ENCODE measurements at regions not wholly inside any gene's neighbourhood (a gene's known extent, or its start where the extent isn't known, plus 50 kb on each side); places are given as distances from the start of the nearest gene placed in this dataset.

DNA sequence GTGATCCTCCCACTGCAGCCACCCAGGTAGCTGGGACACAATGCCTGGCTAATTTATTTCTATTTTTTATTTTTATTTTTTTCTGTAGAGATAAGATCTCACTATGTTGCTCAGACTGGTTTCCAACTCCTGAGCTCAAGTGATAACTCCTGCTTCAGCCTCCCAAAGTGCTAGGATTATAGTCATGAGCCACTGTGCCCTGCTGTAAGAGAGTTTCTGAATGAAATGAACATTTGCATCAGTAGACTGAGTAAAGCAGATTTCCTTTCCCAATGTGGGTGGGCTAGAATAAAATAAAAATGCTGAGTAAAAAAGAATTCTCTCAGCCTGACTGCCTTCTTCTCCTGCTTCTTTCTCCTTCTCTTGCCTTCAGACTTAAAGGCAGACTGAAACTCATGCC, 555.4 kb upstream of the PITX2 start:
- DNase-seq (ENCODE audit: low read depth in 1 of 2, low spot score in 2 of 2): peak; percentile 52 to 67
- Histone ChIP-seq H3K36me3 (no peaks in the 10 kb centered on the region), H3K9me3 (replicated peaks) (no peaks in the 10 kb centered on the region), H3K4me3 (no peak overlapping the region), H3K27ac (peak overlapping the region; percentile 57), H3K27me3 (replicated peaks) (no peaks in the 10 kb centered on the region), H3K4me1 (replicated peaks) (peaks cover 23% of the 10 kb centered on the region)

DNA sequence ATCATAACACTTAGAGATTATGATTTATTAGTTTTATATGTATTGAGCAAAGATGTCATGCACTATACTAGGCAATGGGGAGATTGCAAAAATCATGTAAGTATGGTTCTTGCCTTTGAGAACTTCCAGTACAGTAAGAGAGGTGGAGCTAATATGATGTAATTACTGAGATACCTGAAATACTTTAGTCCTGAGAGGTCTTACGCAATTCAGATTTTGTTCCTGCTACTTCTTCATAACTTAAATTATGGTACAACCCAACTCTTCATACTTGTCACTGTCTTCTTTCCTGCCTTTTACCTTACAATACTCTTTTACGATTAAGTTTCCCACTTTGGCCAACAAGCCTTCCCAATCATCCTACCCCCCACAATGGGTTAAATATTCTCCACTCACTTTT, 564.2 kb upstream of the PITX2 start:
- H3K4me3 ChIP-seq: no peak overlapping the region
- no peak overlapping the region for H3K27ac ChIP-seq
- no peaks in the 10 kb centered on the region for H3K27me3 ChIP-seq (replicated peaks)
- no peaks in the 10 kb centered on the region for H3K4me1 ChIP-seq (replicated peaks)
- no peaks in the 10 kb centered on the region for H3K36me3 ChIP-seq
- no peaks in the 10 kb centered on the region for H3K9me3 ChIP-seq (replicated peaks)
- no peak for DNase-seq (ENCODE audit: low read depth in 1 of 2, low spot score in 2 of 2)

DNA sequence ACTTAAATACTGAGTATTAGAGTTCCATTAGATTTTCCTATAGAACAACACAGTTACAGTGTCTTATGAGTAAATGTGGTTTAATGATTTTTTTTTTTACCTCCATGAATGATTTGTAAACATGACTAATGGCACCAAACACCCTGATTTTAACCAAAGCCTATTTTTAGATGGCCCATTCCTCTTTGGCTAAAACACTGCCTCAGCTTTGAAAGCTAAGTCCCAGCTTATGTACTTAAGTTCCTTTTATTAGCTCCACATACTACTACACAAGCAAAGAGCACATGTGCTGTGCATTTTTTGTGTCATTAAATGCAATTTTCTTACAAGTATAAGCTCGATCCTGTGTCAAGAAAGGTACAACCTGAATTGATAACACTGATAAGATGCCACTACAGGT, 575.6 kb upstream of the PITX2 start:
- H3K4me3 ChIP-seq: no peak overlapping the region
- no peaks in the 10 kb centered on the region for H3K27me3 ChIP-seq (replicated peaks)
- DNase-seq (ENCODE audit: low read depth in 1 of 2, low spot score in 2 of 2): no peak
- H3K9me3 ChIP-seq (replicated peaks): no peaks in the 10 kb centered on the region
- H3K36me3 ChIP-seq: no peaks in the 10 kb centered on the region
- no peak overlapping the region for H3K27ac ChIP-seq
- 0 out of 2 replicates have a peak, but pooled peaks cover 3% of the 10 kb centered on the region for H3K4me1 ChIP-seq (replicated peaks)

DNA sequence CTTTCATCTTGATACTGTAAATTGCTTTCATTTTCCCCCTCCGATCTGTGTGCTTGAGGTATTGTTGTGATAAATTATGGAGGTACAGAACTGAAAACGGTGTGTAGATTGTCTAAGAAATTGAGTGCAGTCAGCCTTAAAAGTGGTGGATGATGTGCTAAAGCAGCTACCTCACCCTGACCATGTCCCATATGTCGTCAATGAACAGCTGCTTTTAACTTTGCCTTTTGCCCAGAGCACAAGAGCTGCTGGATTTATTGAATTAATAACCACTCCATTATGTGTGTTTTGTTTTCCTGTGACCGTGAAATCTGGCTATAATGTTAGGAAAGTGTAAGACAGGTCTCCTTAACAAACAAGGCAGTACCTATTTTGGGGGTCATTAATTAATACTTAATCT, 581.9 kb upstream of the PITX2 start:
- no peaks in the 10 kb centered on the region for H3K9me3 ChIP-seq (replicated peaks)
- peaks cover 17% of the 10 kb centered on the region for H3K4me1 ChIP-seq (replicated peaks)
- no peaks in the 10 kb centered on the region for H3K27me3 ChIP-seq (replicated peaks)
- H3K27ac ChIP-seq: no peak overlapping the region
- H3K36me3 ChIP-seq: no peaks in the 10 kb centered on the region
- no peak overlapping the region for H3K4me3 ChIP-seq
- DNase-seq (ENCODE audit: low read depth in 1 of 2, low spot score in 2 of 2): no peak

DNA sequence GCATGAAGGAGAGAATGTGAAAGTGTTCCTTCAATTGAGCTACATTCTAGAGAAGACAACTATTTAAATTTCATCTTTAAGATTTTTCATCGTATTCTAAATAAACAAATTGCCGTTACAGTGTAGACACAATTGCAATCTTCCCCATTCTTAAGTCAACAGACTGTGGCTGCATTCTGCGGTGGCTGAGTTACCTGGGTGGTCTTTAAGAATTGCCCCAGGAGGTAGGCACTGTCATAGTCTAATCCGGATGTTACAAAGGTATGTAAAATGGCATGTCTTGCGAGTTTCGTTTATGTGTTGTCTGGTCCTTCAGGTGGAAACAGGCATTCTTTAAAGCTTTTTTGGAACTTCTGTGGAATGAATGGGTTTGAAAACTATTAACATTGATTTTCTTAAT, 586.1 kb upstream of the PITX2 start:
- Histone ChIP-seq H3K9me3 (replicated peaks) (no peaks in the 10 kb centered on the region), H3K4me3 (no peak overlapping the region), H3K27ac (peak overlapping the region; percentile 51), H3K36me3 (no peaks in the 10 kb centered on the region), H3K27me3 (replicated peaks) (no peaks in the 10 kb centered on the region), H3K4me1 (replicated peaks) (peaks cover 19% of the 10 kb centered on the region)
- peak; percentile 83 to 88 for DNase-seq (ENCODE audit: low read depth in 1 of 2, low spot score in 2 of 2)

DNA sequence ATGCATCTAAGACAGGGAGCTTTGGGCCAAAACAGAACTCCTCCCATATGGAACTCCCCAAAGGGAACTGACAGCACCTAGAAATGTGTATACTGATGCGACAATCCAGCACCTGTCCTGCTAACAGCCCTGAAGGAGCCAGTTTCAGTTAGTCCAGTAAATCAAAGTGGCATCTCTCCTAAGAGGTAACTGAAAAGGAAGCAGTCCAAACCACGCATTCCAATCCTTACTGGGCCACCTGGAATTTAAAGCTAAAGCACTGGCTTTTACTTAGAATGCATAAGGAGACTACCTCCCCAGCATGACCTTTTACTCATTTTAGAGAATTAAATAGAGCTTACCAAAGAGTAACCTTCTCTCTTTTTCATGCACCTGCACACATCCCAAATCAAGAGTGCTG, 586.8 kb upstream of the PITX2 start:
- H3K36me3 ChIP-seq: no peaks in the 10 kb centered on the region
- H3K27ac ChIP-seq: no peak overlapping the region
- no peaks in the 10 kb centered on the region for H3K27me3 ChIP-seq (replicated peaks)
- peaks cover 19% of the 10 kb centered on the region for H3K4me1 ChIP-seq (replicated peaks)
- H3K9me3 ChIP-seq (replicated peaks): no peaks in the 10 kb centered on the region
- DNase-seq (ENCODE audit: low read depth in 1 of 2, low spot score in 2 of 2): no peak
- H3K4me3 ChIP-seq: no peak overlapping the region

DNA sequence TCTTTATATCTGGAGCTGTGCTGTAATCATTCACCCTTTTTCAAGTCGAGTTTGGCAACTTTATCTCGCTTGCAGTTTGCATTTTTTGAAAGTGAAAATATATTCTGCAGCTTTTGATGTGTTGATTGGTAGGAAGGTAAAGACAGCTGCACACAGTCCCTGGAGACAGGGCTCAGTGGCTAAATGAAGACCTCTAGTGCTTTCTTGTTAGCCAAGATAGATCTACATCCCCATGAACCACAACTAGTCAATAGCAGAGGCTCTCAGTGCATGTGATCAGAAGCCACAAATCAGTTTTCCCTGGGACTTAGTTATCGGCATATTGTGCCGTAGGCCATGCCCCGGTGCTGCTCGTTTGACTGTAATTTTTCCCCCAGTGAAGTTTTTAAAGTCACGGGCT, 587.7 kb upstream of the PITX2 start:
- Histone ChIP-seq H3K4me1 (replicated peaks) (peaks cover 19% of the 10 kb centered on the region), H3K4me3 (no peak overlapping the region), H3K9me3 (replicated peaks) (no peaks in the 10 kb centered on the region), H3K27me3 (replicated peaks) (no peaks in the 10 kb centered on the region), H3K36me3 (no peaks in the 10 kb centered on the region), H3K27ac (no peak overlapping the region)
- no peak for DNase-seq (ENCODE audit: low read depth in 1 of 2, low spot score in 2 of 2)

DNA sequence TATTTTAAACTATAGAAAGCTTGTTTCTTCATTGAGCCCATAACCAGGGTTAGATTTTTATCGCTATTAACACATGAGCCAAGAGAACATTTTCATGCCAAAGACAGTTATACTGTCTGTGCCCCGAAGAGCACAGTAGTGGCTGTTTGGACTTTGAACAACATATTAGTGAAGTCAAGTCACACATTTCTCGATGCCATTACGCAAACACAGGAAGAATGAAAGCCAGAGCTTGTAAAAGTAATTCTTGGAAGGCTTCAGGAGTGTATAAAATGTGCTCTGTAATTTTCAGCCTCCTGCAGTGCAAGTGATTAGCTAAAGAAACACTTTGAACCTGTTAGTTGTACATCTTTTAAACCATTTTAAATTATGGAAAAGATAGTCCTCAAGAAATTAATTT, 590.7 kb upstream of the PITX2 start:
- no peak overlapping the region for H3K4me3 ChIP-seq
- DNase-seq (ENCODE audit: low read depth in 1 of 2, low spot score in 2 of 2): no peak
- peaks cover 10% of the 10 kb centered on the region for H3K4me1 ChIP-seq (replicated peaks)
- H3K27ac ChIP-seq: no peak overlapping the region
- H3K27me3 ChIP-seq (replicated peaks): no peaks in the 10 kb centered on the region
- H3K36me3 ChIP-seq: no peaks in the 10 kb centered on the region
- H3K9me3 ChIP-seq (replicated peaks): no peaks in the 10 kb centered on the region

DNA sequence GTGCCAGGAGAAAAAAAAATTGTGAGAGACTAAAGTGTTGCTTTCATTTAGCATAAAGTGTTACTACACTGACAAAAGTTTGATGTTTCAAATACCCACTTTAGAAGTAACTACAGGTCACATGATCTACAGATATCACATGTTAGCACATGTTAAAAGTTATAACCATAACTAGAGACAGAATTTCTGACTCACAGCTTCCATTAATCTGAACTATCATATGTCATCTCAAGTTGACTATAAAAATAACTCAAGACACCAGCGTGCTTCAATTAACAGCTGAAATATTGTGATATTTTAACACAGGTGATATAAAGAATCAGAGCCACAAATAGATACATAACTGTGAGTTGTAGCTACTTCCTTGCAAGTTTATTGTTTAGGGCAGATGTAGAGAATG, 591.5 kb upstream of the PITX2 start:
- H3K9me3 ChIP-seq (replicated peaks): no peaks in the 10 kb centered on the region
- no peaks in the 10 kb centered on the region for H3K27me3 ChIP-seq (replicated peaks)
- H3K4me1 ChIP-seq (replicated peaks): peaks cover 6% of the 10 kb centered on the region
- no peak overlapping the region for H3K27ac ChIP-seq
- no peaks in the 10 kb centered on the region for H3K36me3 ChIP-seq
- no peak for DNase-seq (ENCODE audit: low read depth in 1 of 2, low spot score in 2 of 2)
- H3K4me3 ChIP-seq: no peak overlapping the region

DNA sequence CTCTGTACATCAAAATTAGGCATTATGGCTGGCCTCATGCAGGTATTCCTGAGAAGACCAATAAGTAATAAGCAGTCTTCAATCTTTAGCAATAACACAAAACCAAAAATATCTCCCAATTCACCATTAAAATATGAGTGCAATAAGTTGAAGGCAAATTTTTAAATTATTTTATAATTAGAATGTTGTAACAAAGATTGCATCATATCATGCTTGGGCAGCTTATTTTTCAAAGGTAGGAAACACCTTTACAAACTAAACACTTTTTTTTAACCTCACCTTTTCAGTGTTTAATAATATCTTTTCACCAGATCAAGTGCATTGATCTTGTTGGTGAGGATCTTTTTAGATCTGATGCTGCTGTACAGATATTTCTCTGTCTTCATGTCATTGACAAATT, 592.9 kb upstream of the PITX2 start:
- Histone ChIP-seq H3K4me3 (no peak overlapping the region), H3K9me3 (replicated peaks) (no peaks in the 10 kb centered on the region), H3K36me3 (no peaks in the 10 kb centered on the region), H3K4me1 (replicated peaks) (no peaks in the 10 kb centered on the region), H3K27ac (no peak overlapping the region), H3K27me3 (replicated peaks) (no peaks in the 10 kb centered on the region)
- no peak for DNase-seq (ENCODE audit: low read depth in 1 of 2, low spot score in 2 of 2)

DNA sequence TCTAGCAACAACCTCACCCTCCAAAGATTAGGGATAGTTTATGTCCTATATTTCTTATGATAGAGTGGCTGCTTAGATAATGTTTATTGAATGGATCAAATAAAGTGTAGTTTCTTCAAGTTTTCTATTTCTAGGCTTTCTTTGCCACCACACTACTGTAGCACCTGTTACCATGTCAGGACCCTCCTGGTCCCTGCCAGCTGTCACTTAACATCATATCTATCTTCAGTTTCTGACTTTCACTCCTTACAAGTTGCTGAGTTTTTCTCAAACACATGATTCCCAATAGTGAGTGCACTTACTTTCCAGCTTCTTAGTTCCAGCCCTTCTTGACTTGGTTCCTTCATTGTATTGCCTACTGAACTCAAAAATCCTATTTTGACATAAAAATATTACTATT, 593.9 kb upstream of the PITX2 start:
- H3K4me3 ChIP-seq: no peak overlapping the region
- no peak for DNase-seq (ENCODE audit: low read depth in 1 of 2, low spot score in 2 of 2)
- H3K36me3 ChIP-seq: no peaks in the 10 kb centered on the region
- H3K27ac ChIP-seq: no peak overlapping the region
- H3K9me3 ChIP-seq (replicated peaks): no peaks in the 10 kb centered on the region
- H3K4me1 ChIP-seq (replicated peaks): no peaks in the 10 kb centered on the region
- H3K27me3 ChIP-seq (replicated peaks): no peaks in the 10 kb centered on the region

DNA sequence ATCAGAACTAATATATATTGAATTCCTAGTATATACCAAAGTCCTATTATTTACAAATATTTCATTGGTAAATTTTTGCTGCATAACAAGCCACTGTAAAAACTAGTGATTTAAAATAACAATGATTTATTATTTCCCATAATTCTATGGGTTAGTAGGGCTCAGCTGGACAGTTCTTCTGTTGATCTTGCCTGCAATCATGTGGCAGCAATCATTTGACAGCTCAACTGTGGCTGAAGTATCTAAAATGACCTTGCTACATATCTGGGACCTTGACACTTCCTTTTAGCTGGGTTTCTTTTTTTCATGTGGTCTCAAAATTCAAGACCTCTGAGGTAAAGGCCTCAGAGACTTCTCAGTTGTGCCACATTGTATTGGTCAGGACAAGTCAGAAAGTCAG, 598.5 kb upstream of the PITX2 start:
- Histone ChIP-seq H3K4me3 (no peak overlapping the region), H3K9me3 (replicated peaks) (no peaks in the 10 kb centered on the region), H3K27ac (no peak overlapping the region), H3K4me1 (replicated peaks) (no peaks in the 10 kb centered on the region), H3K27me3 (replicated peaks) (no peaks in the 10 kb centered on the region), H3K36me3 (no peaks in the 10 kb centered on the region)
- no peak for DNase-seq (ENCODE audit: low read depth in 1 of 2, low spot score in 2 of 2)

DNA sequence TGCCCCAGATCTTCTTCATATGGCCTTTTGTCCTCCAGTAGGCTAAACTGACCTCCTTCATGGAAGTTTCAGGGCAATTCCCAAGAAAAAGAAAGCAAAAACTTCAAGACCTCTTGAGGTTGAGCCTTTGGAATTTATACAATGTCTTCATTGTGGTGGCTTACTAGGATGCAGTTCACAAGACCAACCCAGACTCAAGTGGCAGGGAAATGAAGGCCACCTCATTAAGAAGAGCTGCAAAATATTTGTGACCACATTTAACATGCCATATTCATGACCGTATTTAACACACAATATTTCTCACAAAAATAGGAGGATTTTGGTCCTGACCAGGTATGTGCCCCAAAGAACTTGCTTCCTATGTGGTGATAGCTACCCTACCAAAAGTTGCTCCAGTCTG, 605.5 kb upstream of the PITX2 start:
- Histone ChIP-seq H3K36me3 (no peaks in the 10 kb centered on the region), H3K27me3 (replicated peaks) (no peaks in the 10 kb centered on the region), H3K4me3 (no peak overlapping the region), H3K27ac (peak overlapping the region; percentile 76), H3K4me1 (replicated peaks) (peaks cover 34% of the 10 kb centered on the region), H3K9me3 (replicated peaks) (no peaks in the 10 kb centered on the region)
- DNase-seq (ENCODE audit: low read depth in 1 of 2, low spot score in 2 of 2): peak in 1 of 2 experiments; percentile 50

DNA sequence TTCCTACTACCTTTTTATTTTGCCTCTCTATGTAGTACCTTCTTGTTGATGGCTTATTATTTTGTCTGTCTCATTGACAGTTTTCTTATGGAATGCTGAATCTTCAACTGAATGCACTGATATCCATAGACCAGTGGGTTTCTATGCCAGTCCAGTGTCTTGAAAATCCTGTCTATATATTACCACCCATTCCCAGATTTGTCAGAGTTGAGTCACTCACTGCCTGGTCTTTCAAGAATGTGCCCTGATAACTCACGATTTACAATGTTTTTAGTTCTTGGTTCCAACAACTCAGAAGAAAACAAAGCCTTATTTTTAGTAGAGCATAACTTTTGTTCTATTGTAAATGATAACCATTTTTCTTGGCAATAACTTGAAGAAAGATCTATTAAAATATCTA, 606.0 kb upstream of the PITX2 start:
- no peak overlapping the region for H3K4me3 ChIP-seq
- H3K27me3 ChIP-seq (replicated peaks): no peaks in the 10 kb centered on the region
- no peaks in the 10 kb centered on the region for H3K9me3 ChIP-seq (replicated peaks)
- DNase-seq (ENCODE audit: low read depth in 1 of 2, low spot score in 2 of 2): peak in 1 of 2 experiments; percentile 60
- peak overlapping the region; percentile 76 for H3K27ac ChIP-seq
- no peaks in the 10 kb centered on the region for H3K36me3 ChIP-seq
- H3K4me1 ChIP-seq (replicated peaks): peaks cover 34% of the 10 kb centered on the region

DNA sequence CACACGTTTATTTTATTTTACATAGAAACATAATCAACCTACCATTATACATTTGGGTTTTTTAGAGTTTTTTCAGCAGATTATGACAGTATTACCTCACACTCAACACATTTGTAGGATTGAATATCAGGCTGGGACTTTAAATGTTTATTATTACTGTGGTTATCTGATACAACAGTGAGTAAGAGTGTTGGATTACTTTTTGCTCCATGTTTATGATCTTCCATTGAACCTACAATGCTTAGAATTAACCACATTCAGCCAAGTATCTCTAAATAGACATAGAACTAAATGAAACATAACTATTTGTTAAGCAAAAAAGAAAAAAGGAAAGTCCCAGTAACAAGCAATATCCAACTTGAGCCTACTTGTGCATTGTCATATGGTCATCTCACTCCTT, 607.4 kb upstream of the PITX2 start:
- no peaks in the 10 kb centered on the region for H3K27me3 ChIP-seq (replicated peaks)
- H3K36me3 ChIP-seq: no peaks in the 10 kb centered on the region
- peak in 1 of 2 experiments; percentile 77 for DNase-seq (ENCODE audit: low read depth in 1 of 2, low spot score in 2 of 2)
- H3K9me3 ChIP-seq (replicated peaks): no peaks in the 10 kb centered on the region
- no peak overlapping the region for H3K27ac ChIP-seq
- peaks cover 34% of the 10 kb centered on the region for H3K4me1 ChIP-seq (replicated peaks)
- no peak overlapping the region for H3K4me3 ChIP-seq
